ENCODE measurements at regions not wholly inside any gene's neighbourhood (a gene's known extent, or its start where the extent isn't known, plus 50 kb on each side); places are given as distances from the start of the nearest gene placed in this dataset.

- intact Hi-C loops (cut with DNase I; ENCODE audit: low total_unique reads) = no loop called here
- no peak overlapping the region for H3K4me3 ChIP-seq (ENCODE audit: low read depth, poor library complexity, severe bottlenecking)
- 93 to 94% methylated on average over 2 of the region's 2 CpGs for WGBS, 2 donors
These were observed 159.7 kb upstream of the GPR26 start for GRCh38 chr10:123506455-123506854.

GRCh38 chr10:123507298-123507697 is 158.9 kb upstream of the GPR26 start:
- no peak for DNase-seq (ENCODE audit: low spot score in 2 of 2)
- WGBS, 2 donors = 36 to 57% methylated on average over 1 of the region's 1 CpG
- no peak for TF ChIP-seq POLR2A (IDR thresholded peaks at IDR 0.05)
- TF ChIP-seq, protein P1, sequence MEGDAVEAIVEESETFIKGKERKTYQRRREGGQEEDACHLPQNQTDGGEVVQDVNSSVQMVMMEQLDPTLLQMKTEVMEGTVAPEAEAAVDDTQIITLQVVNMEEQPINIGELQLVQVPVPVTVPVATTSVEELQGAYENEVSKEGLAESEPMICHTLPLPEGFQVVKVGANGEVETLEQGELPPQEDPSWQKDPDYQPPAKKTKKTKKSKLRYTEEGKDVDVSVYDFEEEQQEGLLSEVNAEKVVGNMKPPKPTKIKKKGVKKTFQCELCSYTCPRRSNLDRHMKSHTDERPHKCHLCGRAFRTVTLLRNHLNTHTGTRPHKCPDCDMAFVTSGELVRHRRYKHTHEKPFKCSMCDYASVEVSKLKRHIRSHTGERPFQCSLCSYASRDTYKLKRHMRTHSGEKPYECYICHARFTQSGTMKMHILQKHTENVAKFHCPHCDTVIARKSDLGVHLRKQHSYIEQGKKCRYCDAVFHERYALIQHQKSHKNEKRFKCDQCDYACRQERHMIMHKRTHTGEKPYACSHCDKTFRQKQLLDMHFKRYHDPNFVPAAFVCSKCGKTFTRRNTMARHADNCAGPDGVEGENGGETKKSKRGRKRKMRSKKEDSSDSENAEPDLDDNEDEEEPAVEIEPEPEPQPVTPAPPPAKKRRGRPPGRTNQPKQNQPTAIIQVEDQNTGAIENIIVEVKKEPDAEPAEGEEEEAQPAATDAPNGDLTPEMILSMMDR (IDR thresholded peaks at IDR 0.05) = no peak
- no peak overlapping the region for H3K4me3 ChIP-seq (ENCODE audit: low read depth, poor library complexity, severe bottlenecking)
- intact Hi-C loops (cut with DNase I; ENCODE audit: low total_unique reads) = no loop called here

More at GRCh38 chr10:123506455-123506854, 159.7 kb upstream of the GPR26 start:
- TF ChIP-seq POLR2A (IDR thresholded peaks at IDR 0.05) = no peak
- TF ChIP-seq, protein P1 (IDR thresholded peaks at IDR 0.05) = no peak
- no peak for DNase-seq (ENCODE audit: low spot score in 2 of 2)

DNA sequence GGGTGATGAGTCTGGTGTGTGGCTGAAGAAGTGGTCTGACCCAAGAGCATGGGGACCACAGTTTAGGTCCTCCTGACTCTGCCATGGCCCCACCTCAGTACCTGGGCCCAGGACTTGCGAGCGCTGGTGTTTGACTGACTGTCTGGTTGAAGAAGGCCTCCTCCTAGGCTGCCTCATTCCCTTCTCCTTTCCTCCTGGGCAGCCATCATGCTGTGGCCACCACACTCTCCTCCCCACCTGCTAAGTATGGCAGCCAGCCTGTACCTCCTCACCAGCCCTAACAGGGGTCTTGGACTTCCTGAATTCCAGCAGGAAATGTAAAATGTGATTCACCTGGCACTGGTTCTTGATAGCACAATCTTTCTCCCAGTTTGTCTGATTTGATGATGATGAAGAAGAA is 156.8 kb upstream of the GPR26 start:
- 100% methylated on average over 2 of the region's 2 CpGs for WGBS, 2 donors
- peak in 1 of 2 donors; percentile 53 for DNase-seq (ENCODE audit: low spot score in 2 of 2)
- intact Hi-C loops (cut with DNase I; ENCODE audit: low total_unique reads) = no loop called here
- TF ChIP-seq POLR2A (IDR thresholded peaks at IDR 0.05) = no peak
- TF ChIP-seq, protein P1 (IDR thresholded peaks at IDR 0.05) = no peak
- H3K4me3 ChIP-seq (ENCODE audit: low read depth, poor library complexity, severe bottlenecking) = no peak overlapping the region

GRCh38 chr10:123512901-123513775 is 153.0 kb upstream of the GPR26 start:
- peak in 1 of 2 donors; percentile 54 for DNase-seq (ENCODE audit: low spot score in 2 of 2)
- no peak overlapping the region for H3K4me3 ChIP-seq (ENCODE audit: low read depth, poor library complexity, severe bottlenecking)
- TF ChIP-seq, protein P1 (IDR thresholded peaks at IDR 0.05) = no peak
- no peak for TF ChIP-seq POLR2A (IDR thresholded peaks at IDR 0.05)
- WGBS, 2 donors = 52 to 56% methylated on average over 16 of the region's 16 CpGs
- intact Hi-C loops (cut with DNase I; ENCODE audit: low total_unique reads) = no loop called here

- 44 to 48% methylated on average over 9 to 10 of the region's 10 CpGs for WGBS, 2 donors
- intact Hi-C loops (cut with DNase I; ENCODE audit: low total_unique reads) = no loop called here
- no peak for TF ChIP-seq POLR2A (IDR thresholded peaks at IDR 0.05)
- TF ChIP-seq, protein P1 (IDR thresholded peaks at IDR 0.05) = no peak
- peak in 1 of 2 donors; percentile 66 for DNase-seq (ENCODE audit: low spot score in 2 of 2)
- no peak overlapping the region for H3K4me3 ChIP-seq (ENCODE audit: low read depth, poor library complexity, severe bottlenecking)
These were observed 152.3 kb upstream of the GPR26 start for GRCh38 chr10:123513870-123514269.

All from lower leg skin (tissue), 4 donors.